CD4-positive, alpha-beta T cell treated with Interleukin-21 for 1 hour (primary cell): ENCODE measurements at regions not wholly inside any gene's neighbourhood (a gene's known extent, or its start where the extent isn't known, plus 50 kb on each side); places are given as distances from the start of the nearest gene placed in this dataset.
A peak's percentile ranks its signal among the peaks of the same experiment; 100 is the strongest.
"Not testable (repeated sequence)": the region's sequence is repeated elsewhere in the genome, so short reads cannot be mapped to it uniquely, and the experiment has no call there.

Source experiments
- DNase-seq: peaks from one replicate; pipeline ENCODE4 v3.0.0-alpha.2; 2020

GRCh38 chr9:81424431-81424830 lies 264.9 kb downstream of the TLE1 start:
- no peak for DNase-seq

- no peak for DNase-seq
Observed at GRCh38 chr9:81423589-81424326, 265.6 kb downstream of the TLE1 start.

- DNase-seq = not testable (repeated sequence)
Observed at GRCh38 chr9:81421090-81421489, 268.3 kb downstream of the TLE1 start.

GRCh38 chr9:81420024-81420423 lies 269.3 kb downstream of the TLE1 start:
- DNase-seq = no peak

GRCh38 chr9:81417941-81418340 lies 271.4 kb downstream of the TLE1 start:
- DNase-seq = no peak

GRCh38 chr9:81417299-81417675 lies 272.1 kb downstream of the TLE1 start:
- DNase-seq = no peak

- no peak for DNase-seq
Observed at GRCh38 chr9:81416476-81417298, 272.7 kb downstream of the TLE1 start.

- DNase-seq = no peak
Observed at GRCh38 chr9:81414836-81415235, 274.5 kb downstream of the TLE1 start.

GRCh38 chr9:81411961-81412360 lies 277.4 kb downstream of the TLE1 start:
- no peak for DNase-seq

- DNase-seq = no peak
Observed at GRCh38 chr9:81410201-81410600, 279.1 kb downstream of the TLE1 start.

GRCh38 chr9:81408951-81409350 lies 280.4 kb downstream of the TLE1 start:
- peak; percentile 3 for DNase-seq

GRCh38 chr9:81404931-81405598 lies 284.3 kb downstream of the TLE1 start:
- no peak for DNase-seq

- DNase-seq = no peak
Observed at GRCh38 chr9:81397481-81398381, 291.6 kb downstream of the TLE1 start.

- DNase-seq = no peak
Observed at GRCh38 chr9:81396528-81396927, 292.8 kb downstream of the TLE1 start.

- DNase-seq = no peak
Observed at GRCh38 chr9:81395676-81396054, 293.7 kb downstream of the TLE1 start.

GRCh38 chr9:81394881-81395675 lies 294.3 kb downstream of the TLE1 start:
- no peak for DNase-seq

GRCh38 chr9:81393985-81394811 lies 295.1 kb downstream of the TLE1 start:
- no peak for DNase-seq

GRCh38 chr9:81391457-81391825 lies 297.9 kb downstream of the TLE1 start:
- no peak for DNase-seq

GRCh38 chr9:81390792-81391456 lies 298.4 kb downstream of the TLE1 start:
- no peak for DNase-seq

- no peak for DNase-seq
Observed at GRCh38 chr9:81389569-81389993, 299.8 kb downstream of the TLE1 start.
